Neural progenitor cell (in vitro differentiated cells): ENCODE measurements at regions not wholly inside any gene's neighbourhood (a gene's known extent, or its start where the extent isn't known, plus 50 kb on each side); places are given as distances from the start of the nearest gene placed in this dataset.

Experiments
- EZH2 ChIP-seq: fragments of 200-600 bp; sonication (generic); IDR thresholded peaks from 2 replicates; pipeline ENCODE4 v1.6.1; 2017; ENCODE audit warnings: antibody characterized with exemption, mild to moderate bottlenecking, moderate library complexity
- TF ChIP-seq, protein P1 (sequence below): fragments of 200-600 bp; sonication (generic); IDR thresholded peaks from 2 replicates; pipeline ENCODE4 v1.5.1; 2017; ENCODE audit warnings: antibody characterized with exemption, mild to moderate bottlenecking

DNA sequence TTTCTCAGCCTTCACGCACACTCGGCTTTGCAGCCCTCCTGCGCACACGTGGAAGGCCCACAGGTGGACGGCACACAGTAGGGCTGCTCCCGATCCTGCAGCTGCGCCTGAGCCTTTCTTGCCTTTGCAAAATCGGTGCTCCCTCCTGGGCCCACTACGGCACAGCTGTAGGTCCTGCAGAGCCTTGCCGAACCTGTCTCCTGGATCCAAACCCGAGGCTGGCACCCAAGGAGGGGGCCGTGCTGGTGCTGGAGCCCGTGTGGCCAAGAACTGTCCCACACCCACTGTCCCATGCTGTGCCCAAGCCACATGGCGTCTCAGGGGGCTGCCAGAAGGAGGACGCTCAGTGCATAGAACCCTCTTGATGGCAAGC is 227.4 kb downstream of the TTLL2 start:
- TF ChIP-seq, protein P1, sequence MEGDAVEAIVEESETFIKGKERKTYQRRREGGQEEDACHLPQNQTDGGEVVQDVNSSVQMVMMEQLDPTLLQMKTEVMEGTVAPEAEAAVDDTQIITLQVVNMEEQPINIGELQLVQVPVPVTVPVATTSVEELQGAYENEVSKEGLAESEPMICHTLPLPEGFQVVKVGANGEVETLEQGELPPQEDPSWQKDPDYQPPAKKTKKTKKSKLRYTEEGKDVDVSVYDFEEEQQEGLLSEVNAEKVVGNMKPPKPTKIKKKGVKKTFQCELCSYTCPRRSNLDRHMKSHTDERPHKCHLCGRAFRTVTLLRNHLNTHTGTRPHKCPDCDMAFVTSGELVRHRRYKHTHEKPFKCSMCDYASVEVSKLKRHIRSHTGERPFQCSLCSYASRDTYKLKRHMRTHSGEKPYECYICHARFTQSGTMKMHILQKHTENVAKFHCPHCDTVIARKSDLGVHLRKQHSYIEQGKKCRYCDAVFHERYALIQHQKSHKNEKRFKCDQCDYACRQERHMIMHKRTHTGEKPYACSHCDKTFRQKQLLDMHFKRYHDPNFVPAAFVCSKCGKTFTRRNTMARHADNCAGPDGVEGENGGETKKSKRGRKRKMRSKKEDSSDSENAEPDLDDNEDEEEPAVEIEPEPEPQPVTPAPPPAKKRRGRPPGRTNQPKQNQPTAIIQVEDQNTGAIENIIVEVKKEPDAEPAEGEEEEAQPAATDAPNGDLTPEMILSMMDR: no peak
- no peak for TF ChIP-seq EZH2
